ENCODE measurements at regions not wholly inside any gene's neighbourhood (a gene's known extent, or its start where the extent isn't known, plus 50 kb on each side); places are given as distances from the start of the nearest gene placed in this dataset.
"Not testable (repeated sequence)": the region's sequence is repeated elsewhere in the genome, so short reads cannot be mapped to it uniquely, and the experiment has no call there.

DNA sequence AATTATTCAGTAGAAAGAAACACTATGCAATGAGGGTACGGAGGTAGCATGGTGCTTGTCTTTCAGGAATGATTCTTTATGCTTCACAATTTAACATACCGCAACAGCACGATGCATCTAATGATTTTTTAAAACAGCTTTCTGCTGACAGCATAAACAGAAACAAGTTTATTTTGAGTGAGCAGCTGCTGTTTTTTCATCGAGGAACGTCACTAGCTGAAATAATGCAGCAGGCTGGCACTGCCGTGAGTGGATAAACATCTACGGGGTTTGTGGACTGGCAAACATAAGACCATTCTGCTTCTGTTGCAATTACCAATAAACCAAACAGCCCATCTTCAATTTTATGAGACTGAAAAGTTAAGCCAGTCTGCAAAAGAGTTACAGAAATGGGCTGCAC, 871.8 kb downstream of the RPS29 start:
- H3K4me1 ChIP-seq (ENCODE audit: control insufficient read depth, insufficient read depth, low read length) = no peaks in the 10 kb centered on the region
- WGBS (ENCODE audit: insufficient coverage) = 73% methylated on average over 3 of the region's 7 CpGs
- no peaks in the 10 kb centered on the region for H3K9me3 ChIP-seq (ENCODE audit: control insufficient read depth, insufficient read depth, low read length)
- DNase-seq (ENCODE audit: low read depth in 4 of 6, low spot score in 6 of 6) = peak in 2 of 6 donors; percentile 74 to 83
- no peaks in the 10 kb centered on the region for H3K27me3 ChIP-seq (ENCODE audit: control insufficient read depth, insufficient read depth, low read length)
- no peak overlapping the region for H3K4me3 ChIP-seq (ENCODE audit: low read depth, low read length)
- H3K36me3 ChIP-seq (ENCODE audit: control insufficient read depth, insufficient read depth, low read length) = no peaks in the 10 kb centered on the region
- H3K27ac ChIP-seq (ENCODE audit: low read depth, low read length) = no peak overlapping the region

DNA sequence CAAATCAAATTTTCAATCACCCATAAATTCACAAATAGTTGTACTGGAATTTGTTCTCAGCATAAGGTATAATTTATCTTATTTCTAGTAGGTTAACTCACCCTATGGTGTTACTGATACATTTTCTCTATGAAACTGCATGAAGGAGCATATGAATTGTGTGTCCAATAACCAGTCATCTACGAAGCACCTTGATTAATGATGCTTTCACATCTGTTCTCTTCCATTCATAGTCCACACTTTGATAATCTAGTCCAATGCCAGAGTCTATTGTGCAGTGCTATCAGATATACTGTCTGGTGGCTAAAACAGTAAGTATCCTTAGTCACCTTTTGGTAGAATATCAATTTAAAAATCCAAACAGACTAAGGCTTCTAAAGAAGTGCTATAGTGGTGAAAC, 876.0 kb downstream of the RPS29 start:
- no peaks in the 10 kb centered on the region for H3K9me3 ChIP-seq (ENCODE audit: control insufficient read depth, insufficient read depth, low read length)
- H3K4me3 ChIP-seq (ENCODE audit: low read depth, low read length) = no peak overlapping the region
- no peaks in the 10 kb centered on the region for H3K36me3 ChIP-seq (ENCODE audit: control insufficient read depth, insufficient read depth, low read length)
- no peak for DNase-seq (ENCODE audit: low read depth in 4 of 6, low spot score in 6 of 6)
- no peaks in the 10 kb centered on the region for H3K4me1 ChIP-seq (ENCODE audit: control insufficient read depth, insufficient read depth, low read length)
- no CpG with 5 or more reads among the region's 1 CpG for WGBS (ENCODE audit: insufficient coverage)
- H3K27ac ChIP-seq (ENCODE audit: low read depth, low read length) = no peak overlapping the region
- H3K27me3 ChIP-seq (ENCODE audit: control insufficient read depth, insufficient read depth, low read length) = no peaks in the 10 kb centered on the region

DNA sequence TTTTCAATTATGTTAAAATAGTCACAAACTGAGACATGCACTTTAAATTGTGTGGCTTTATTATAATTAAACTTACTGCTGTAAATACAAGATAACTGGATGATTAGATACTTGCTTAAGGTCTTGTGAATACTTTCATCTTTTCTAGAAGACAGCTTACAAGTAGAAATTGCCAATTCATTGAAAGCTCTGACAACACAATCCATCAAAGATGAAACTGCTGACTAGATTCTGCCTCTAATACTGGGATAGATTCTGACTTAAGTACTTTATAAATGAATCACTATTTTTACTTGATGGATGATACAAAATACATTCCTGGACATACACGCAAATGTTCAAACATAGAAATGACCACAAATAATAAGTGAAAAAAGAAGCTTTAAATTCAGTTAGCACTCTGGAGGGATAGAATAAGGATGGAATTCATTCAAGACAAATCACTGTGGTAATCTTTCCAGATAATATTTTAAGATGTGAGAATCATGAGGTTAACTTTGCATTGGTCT, 876.8 kb downstream of the RPS29 start:
- Histone ChIP-seq H3K4me1 (ENCODE audit: control insufficient read depth, insufficient read depth, low read length) (no peaks in the 10 kb centered on the region), H3K9me3 (ENCODE audit: control insufficient read depth, insufficient read depth, low read length) (no peaks in the 10 kb centered on the region), H3K27me3 (ENCODE audit: control insufficient read depth, insufficient read depth, low read length) (no peaks in the 10 kb centered on the region), H3K36me3 (ENCODE audit: control insufficient read depth, insufficient read depth, low read length) (no peaks in the 10 kb centered on the region), H3K27ac (ENCODE audit: low read depth, low read length) (no peak overlapping the region), H3K4me3 (ENCODE audit: low read depth, low read length) (no peak overlapping the region)
- no peak for DNase-seq (ENCODE audit: low read depth in 4 of 6, low spot score in 6 of 6)
- no CpG with 5 or more reads among the region's 1 CpG for WGBS (ENCODE audit: insufficient coverage)

DNA sequence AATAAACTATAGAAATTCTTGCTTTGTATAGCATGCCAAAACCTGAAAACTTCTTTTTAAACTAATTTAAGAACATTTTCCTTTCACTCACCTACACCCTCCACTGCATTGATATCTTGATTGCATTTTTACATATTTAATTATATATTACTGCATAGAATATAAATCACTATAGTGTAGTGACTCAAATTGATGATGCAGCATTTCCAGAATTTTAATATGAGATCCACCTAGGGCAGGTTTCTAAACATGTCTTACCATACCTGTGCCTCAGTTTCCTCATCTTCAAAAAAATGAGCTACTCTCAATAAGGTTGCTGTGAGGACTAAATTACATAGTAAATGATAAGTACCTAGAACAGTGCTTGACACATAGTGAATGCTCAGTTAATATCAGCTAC, 881.5 kb downstream of the RPS29 start:
- Histone ChIP-seq H3K27ac (ENCODE audit: low read depth, low read length) (no peak overlapping the region), H3K4me1 (ENCODE audit: control insufficient read depth, insufficient read depth, low read length) (no peaks in the 10 kb centered on the region), H3K27me3 (ENCODE audit: control insufficient read depth, insufficient read depth, low read length) (no peaks in the 10 kb centered on the region), H3K9me3 (ENCODE audit: control insufficient read depth, insufficient read depth, low read length) (no peaks in the 10 kb centered on the region), H3K36me3 (ENCODE audit: control insufficient read depth, insufficient read depth, low read length) (no peaks in the 10 kb centered on the region), H3K4me3 (ENCODE audit: low read depth, low read length) (no peak overlapping the region)
- no peak for DNase-seq (ENCODE audit: low read depth in 4 of 6, low spot score in 6 of 6)

DNA sequence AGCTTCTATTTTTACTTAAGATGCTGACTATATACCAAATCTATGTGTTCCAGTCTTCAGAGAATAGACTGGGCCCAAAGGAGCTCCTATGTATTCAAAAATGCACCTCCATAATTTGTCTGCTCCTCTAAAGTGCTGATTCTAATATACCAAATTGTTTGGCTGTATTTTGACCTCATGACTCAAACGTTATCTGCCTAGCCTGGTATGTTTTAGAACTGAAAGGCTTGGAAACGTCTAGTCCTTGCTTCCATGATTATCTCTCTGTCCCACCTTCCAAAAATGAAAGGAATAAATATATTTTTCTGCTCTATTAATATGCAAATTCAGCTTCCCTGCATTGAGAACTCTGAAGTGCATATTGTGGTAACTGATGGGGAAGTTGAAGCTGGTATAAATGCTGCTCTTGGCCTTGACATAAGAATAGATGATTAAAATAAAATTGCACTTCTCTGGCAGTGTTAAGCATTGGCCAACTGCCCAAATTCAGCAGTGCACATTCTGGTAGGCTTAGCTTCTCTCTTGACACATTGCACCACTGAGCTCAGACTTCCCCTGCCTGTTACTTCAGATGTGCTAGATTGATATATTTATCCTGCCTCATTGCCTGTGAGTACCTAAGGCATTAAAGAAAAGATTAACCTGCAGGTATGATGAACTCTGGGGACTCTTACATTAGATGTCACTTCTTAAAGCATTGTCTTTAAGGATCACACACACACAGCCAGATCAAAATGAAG, 882.3 kb downstream of the RPS29 start:
- Histone ChIP-seq H3K4me1 (ENCODE audit: control insufficient read depth, insufficient read depth, low read length) (no peaks in the 10 kb centered on the region), H3K36me3 (ENCODE audit: control insufficient read depth, insufficient read depth, low read length) (no peaks in the 10 kb centered on the region), H3K4me3 (ENCODE audit: low read depth, low read length) (no peak overlapping the region), H3K9me3 (ENCODE audit: control insufficient read depth, insufficient read depth, low read length) (peaks cover 2% of the 10 kb centered on the region), H3K27ac (ENCODE audit: low read depth, low read length) (no peak overlapping the region), H3K27me3 (ENCODE audit: control insufficient read depth, insufficient read depth, low read length) (no peaks in the 10 kb centered on the region)
- no CpG with 5 or more reads among the region's 2 CpGs for WGBS (ENCODE audit: insufficient coverage)
- DNase-seq (ENCODE audit: low read depth in 4 of 6, low spot score in 6 of 6) = peak in 2 of 6 donors; percentile 78 to 84

DNA sequence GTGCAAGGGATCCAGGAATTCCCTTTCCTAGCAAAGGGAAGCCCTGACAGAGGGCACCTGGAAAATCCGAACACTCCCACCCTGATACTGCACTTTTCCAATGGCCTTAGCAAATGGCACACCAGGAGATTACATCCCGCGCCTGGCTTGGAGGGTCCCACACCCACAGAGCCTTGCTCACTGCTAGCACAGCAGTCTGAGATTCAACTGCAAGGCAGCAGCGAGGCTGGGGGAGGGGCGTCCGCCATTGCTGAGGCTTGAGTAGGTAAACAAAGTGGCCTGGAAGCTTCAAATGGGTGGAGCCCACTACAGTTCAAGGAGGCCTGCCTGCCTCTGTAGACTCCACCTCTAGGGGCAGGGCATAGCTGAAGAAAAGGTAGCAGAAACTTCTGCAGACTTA, 888.8 kb downstream of the RPS29 start:
- H3K36me3 ChIP-seq (ENCODE audit: control insufficient read depth, insufficient read depth, low read length); DNase-seq (ENCODE audit: low read depth in 4 of 6, low spot score in 6 of 6); H3K9me3 ChIP-seq (ENCODE audit: control insufficient read depth, insufficient read depth, low read length); H3K4me1 ChIP-seq (ENCODE audit: control insufficient read depth, insufficient read depth, low read length); H3K4me3 ChIP-seq (ENCODE audit: low read depth, low read length); H3K27ac ChIP-seq (ENCODE audit: low read depth, low read length); H3K27me3 ChIP-seq (ENCODE audit: control insufficient read depth, insufficient read depth, low read length): not testable (repeated sequence)
- whole genome bisulfite sequencing (ENCODE audit: insufficient coverage) = 94% methylated on average over 1 of the region's 6 CpGs

DNA sequence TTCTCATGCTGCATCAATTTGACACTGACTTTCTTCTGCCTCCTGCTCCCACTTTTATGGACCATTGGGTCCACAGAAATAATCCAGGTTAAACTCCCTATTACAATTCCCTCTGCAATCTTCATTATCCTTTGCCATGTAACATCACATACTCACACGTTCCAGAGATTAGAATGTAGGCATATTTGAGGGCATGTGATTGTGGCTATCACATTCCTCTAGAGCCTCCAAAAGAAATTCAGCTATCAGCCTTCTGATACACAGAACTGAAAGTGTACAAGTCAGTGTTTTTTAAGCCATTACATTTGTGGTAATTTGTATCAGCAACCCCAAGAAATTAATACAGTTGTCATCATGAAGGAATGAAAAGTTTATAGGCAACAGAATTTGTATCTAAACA, 892.4 kb downstream of the RPS29 start:
- H3K4me3 ChIP-seq (ENCODE audit: low read depth, low read length) = no peak overlapping the region
- H3K27ac ChIP-seq (ENCODE audit: low read depth, low read length) = no peak overlapping the region
- H3K27me3 ChIP-seq (ENCODE audit: control insufficient read depth, insufficient read depth, low read length) = no peaks in the 10 kb centered on the region
- no CpG with 5 or more reads among the region's 1 CpG for WGBS (ENCODE audit: insufficient coverage)
- H3K9me3 ChIP-seq (ENCODE audit: control insufficient read depth, insufficient read depth, low read length) = no peaks in the 10 kb centered on the region
- no peak for DNase-seq (ENCODE audit: low read depth in 4 of 6, low spot score in 6 of 6)
- no peaks in the 10 kb centered on the region for H3K36me3 ChIP-seq (ENCODE audit: control insufficient read depth, insufficient read depth, low read length)
- no peaks in the 10 kb centered on the region for H3K4me1 ChIP-seq (ENCODE audit: control insufficient read depth, insufficient read depth, low read length)

DNA sequence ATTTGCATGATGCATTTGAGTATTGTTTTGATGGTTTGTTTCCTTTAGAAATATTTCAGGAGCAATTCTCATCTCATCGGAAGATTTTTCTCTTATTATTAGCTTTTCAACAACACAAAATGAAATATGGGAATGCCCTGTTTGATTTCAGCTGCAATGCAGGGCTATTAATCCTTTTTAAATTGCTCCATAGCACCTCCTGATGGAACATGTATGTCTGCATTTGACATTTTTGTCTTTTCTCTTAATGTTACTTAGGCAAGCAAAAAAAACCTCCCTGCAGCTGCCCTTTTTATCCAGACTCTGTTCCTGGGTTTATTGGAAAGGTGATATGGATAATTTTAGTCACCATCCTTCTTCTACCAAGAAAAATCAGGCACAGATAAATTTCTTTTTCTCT, 895.8 kb downstream of the RPS29 start:
- Histone ChIP-seq H3K27ac (ENCODE audit: low read depth, low read length) (no peak overlapping the region), H3K36me3 (ENCODE audit: control insufficient read depth, insufficient read depth, low read length) (no peaks in the 10 kb centered on the region), H3K27me3 (ENCODE audit: control insufficient read depth, insufficient read depth, low read length) (no peaks in the 10 kb centered on the region), H3K9me3 (ENCODE audit: control insufficient read depth, insufficient read depth, low read length) (no peaks in the 10 kb centered on the region), H3K4me3 (ENCODE audit: low read depth, low read length) (no peak overlapping the region), H3K4me1 (ENCODE audit: control insufficient read depth, insufficient read depth, low read length) (no peaks in the 10 kb centered on the region)
- WGBS (ENCODE audit: insufficient coverage) = no CpG with 5 or more reads among the region's 1 CpG
- DNase-seq (ENCODE audit: low read depth in 4 of 6, low spot score in 6 of 6) = peak in 1 of 6 donors; percentile 52

DNA sequence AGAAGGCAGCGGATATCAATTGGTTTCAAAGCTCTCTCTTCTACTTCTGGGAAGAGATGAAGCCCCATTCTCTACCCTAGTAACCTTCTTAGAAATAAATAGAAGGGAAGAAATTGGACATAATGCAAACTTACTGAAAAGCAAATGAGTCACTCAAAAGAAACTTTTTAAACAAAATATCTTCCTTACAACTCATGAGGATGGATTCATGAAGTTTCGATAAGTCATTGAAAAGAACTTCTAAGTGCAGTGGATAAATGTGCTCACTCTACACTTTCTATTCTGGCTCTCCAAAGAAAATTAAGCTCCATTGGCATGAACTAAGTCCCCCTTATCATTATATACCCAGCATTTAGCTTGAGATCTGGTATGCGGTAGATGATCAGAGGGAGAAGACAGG, 899.5 kb downstream of the RPS29 start:
- no CpG with 5 or more reads among the region's 3 CpGs for WGBS (ENCODE audit: insufficient coverage)

DNA sequence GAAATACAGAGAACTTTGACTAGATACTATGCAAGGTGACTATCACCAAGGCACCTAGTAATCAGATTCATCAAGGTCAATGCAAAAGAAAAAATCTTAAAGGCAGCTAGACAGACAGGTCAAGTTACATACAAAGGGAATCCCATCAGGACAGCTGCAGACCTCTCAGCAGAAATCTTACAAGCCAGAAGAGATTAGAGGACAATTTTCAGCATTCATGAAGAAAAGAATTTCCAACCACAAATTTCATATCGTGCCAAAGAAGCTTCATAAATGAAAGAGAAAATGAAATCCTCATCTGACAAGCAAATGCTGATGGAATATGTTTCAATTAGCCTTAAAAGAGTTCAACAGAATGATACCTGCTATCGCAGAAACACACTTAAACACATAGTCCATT, 913.7 kb downstream of the RPS29 start:
- Histone ChIP-seq H3K27me3 (ENCODE audit: control insufficient read depth, insufficient read depth, low read length) (no peaks in the 10 kb centered on the region), H3K36me3 (ENCODE audit: control insufficient read depth, insufficient read depth, low read length) (no peaks in the 10 kb centered on the region), H3K27ac (ENCODE audit: low read depth, low read length) (no peak overlapping the region), H3K4me1 (ENCODE audit: control insufficient read depth, insufficient read depth, low read length) (no peaks in the 10 kb centered on the region), H3K9me3 (ENCODE audit: control insufficient read depth, insufficient read depth, low read length) (no peaks in the 10 kb centered on the region), H3K4me3 (ENCODE audit: low read depth, low read length) (no peak overlapping the region)
- DNase-seq (ENCODE audit: low read depth in 4 of 6, low spot score in 6 of 6) = no peak
- WGBS (ENCODE audit: insufficient coverage) = no CpG with 5 or more reads among the region's 2 CpGs

More for the DNA sequence above, 899.5 kb downstream of the RPS29 start:
- no peaks in the 10 kb centered on the region for H3K9me3 ChIP-seq (ENCODE audit: control insufficient read depth, insufficient read depth, low read length)
- H3K36me3 ChIP-seq (ENCODE audit: control insufficient read depth, insufficient read depth, low read length) = no peaks in the 10 kb centered on the region
- H3K27me3 ChIP-seq (ENCODE audit: control insufficient read depth, insufficient read depth, low read length) = no peaks in the 10 kb centered on the region
- no peak overlapping the region for H3K4me3 ChIP-seq (ENCODE audit: low read depth, low read length)
- no peak for DNase-seq (ENCODE audit: low read depth in 4 of 6, low spot score in 6 of 6)
- no peak overlapping the region for H3K27ac ChIP-seq (ENCODE audit: low read depth, low read length)
- H3K4me1 ChIP-seq (ENCODE audit: control insufficient read depth, insufficient read depth, low read length) = no peaks in the 10 kb centered on the region
